HCT116 (cell line): ENCODE measurements at regions not wholly inside any gene's neighbourhood (a gene's known extent, or its start where the extent isn't known, plus 50 kb on each side); places are given as distances from the start of the nearest gene placed in this dataset.

Experiments used
- ATAC-seq: fragments of 200-7000 bp; cut with Tn5 transposase; 2 replicates; pipeline ENCODE4 v1.9.1; 2020; ENCODE audit warnings: mild to moderate bottlenecking, moderate library complexity
- BruUV-seq: library from RNA; stranded (reverse); fragments of 400-500 nt; replicated peaks from 2 replicates; lab custom pipeline; 2021; lab: Mats Ljungman, UMichigan
- CTCF ChIA-PET: fragments of 300-600 bp; sonication (Branson Sonifier 250); formaldehyde crosslinking; loops from one replicate; lab custom pipeline; 2021; ENCODE audit warnings: antibody characterized with exemption; lab: Charles Lee
- POLR2A ChIA-PET: fragments of 300-600, 350-600 bp; sonication (Branson Sonifier 250); formaldehyde crosslinking; loops from one replicate; lab custom pipeline; 2021; ENCODE audit warnings: antibody characterized with exemption; lab: Charles Lee
- RAD21 ChIA-PET, 2 experiments: fragments of 300-600 bp; sonication (Branson Sonifier 250); formaldehyde crosslinking; loops; one replicate each; lab custom pipeline; 2023; ENCODE audit warnings: low total read pairs in 2 of 2; ENCODE audit not compliant: uncharacterized antibody in 2 of 2, unreplicated experiment in 2 of 2, low non-redundant PET in 1 of 2; lab: Charles Lee
- DNase-seq: peaks from one replicate; pipeline ENCODE4 v3.0.0-alpha.2; 2010; ENCODE audit warnings: low read depth, low spot score
- H2AFZ ChIP-seq: fragments of 200-600 bp; shearing (Covaris generic), sonication (generic); 2 replicates; pipeline ENCODE4 v1.6.1; 2017; ENCODE audit warnings: low read depth, mixed run types, mixed read lengths, antibody characterized with exemption, low read length; ENCODE audit not compliant: poor library complexity, severe bottlenecking
- H3K27ac ChIP-seq: 2 replicates; pipeline ENCODE4 v1.5.1; 2012; ENCODE audit warnings: low read depth, low read length
- H3K27me3 ChIP-seq: fragments of 200-600 bp; sonication (generic); 2 replicates; pipeline ENCODE4 v1.6.1; 2016; ENCODE audit warnings: mixed run types, low read length, mixed read lengths; ENCODE audit not compliant: insufficient read depth
- H3K36me3 ChIP-seq, 2 experiments: fragments of 200-500 bp in 1 of 2; fragments of 200-600 bp in 1 of 2; sonication (Bioruptor generic) in 1 of 2; sonication (generic) in 1 of 2; 2 replicates each; pipeline versions ENCODE4 v1.5.1 to v1.6.1; 2014 to 2016; ENCODE audit warnings: low read length in 2 of 2, inconsistent platforms in 1 of 2, mixed read lengths in 1 of 2, mixed run types in 1 of 2; ENCODE audit not compliant: insufficient read depth in 2 of 2, control insufficient read depth in 1 of 2
- H3K4me1 ChIP-seq, 2 experiments: fragments of 200-600 bp in 1 of 2; sonication (generic) in 1 of 2; 2 replicates each; pipeline versions ENCODE4 v1.5.1 to v1.6.1; 2012 to 2017; ENCODE audit warnings: low read length in 2 of 2, inconsistent platforms in 1 of 2, mild to moderate bottlenecking in 1 of 2, mixed read lengths in 1 of 2, mixed run types in 1 of 2, moderate library complexity in 1 of 2; ENCODE audit not compliant: insufficient read depth in 2 of 2, control insufficient read depth in 1 of 2
- H3K4me2 ChIP-seq: fragments of 200-600 bp; sonication (generic); 2 replicates; pipeline ENCODE4 v1.6.1; 2017; ENCODE audit warnings: mixed run types, low read length, mixed read lengths
- H3K4me3 ChIP-seq, 2 experiments: fragments of 200-600 bp in 1 of 2; sonication (generic) in 1 of 2; replicated peaks in 1 of 2; 2 replicates each; pipeline ENCODE4 v1.5.1; 2011 to 2016; ENCODE audit warnings: low read length in 2 of 2, control low read depth in 1 of 2, low read depth in 1 of 2, mild to moderate bottlenecking in 1 of 2, mixed read lengths in 1 of 2, mixed run types in 1 of 2
- H3K79me2 ChIP-seq: fragments of 200-600 bp; sonication (generic); 2 replicates; pipeline ENCODE4 v1.6.1; 2017; ENCODE audit warnings: mild to moderate bottlenecking, mixed run types, low read length, moderate library complexity, mixed read lengths; ENCODE audit not compliant: insufficient read depth
- H3K9ac ChIP-seq: fragments of 200-600 bp; sonication (generic); 2 replicates; pipeline ENCODE4 v1.6.1; 2016; ENCODE audit warnings: low read length, mixed read lengths
- H3K9me2 ChIP-seq: fragments of 200-600 bp; sonication (generic), shearing (Covaris generic); 2 replicates; pipeline ENCODE4 v1.6.1; 2017; ENCODE audit warnings: mixed run types, mild to moderate bottlenecking, moderate library complexity; ENCODE audit not compliant: insufficient read depth
- H3K9me3 ChIP-seq, 2 experiments: fragments of 200-500 bp in 1 of 2; fragments of 200-600 bp in 1 of 2; sonication (Bioruptor generic) in 1 of 2; sonication (generic) in 1 of 2; 2 replicates each; pipeline ENCODE4 v1.6.1; 2014 to 2017; ENCODE audit warnings: low read length in 2 of 2, mixed read lengths in 2 of 2, inconsistent platforms in 1 of 2, low read depth in 1 of 2, mild to moderate bottlenecking in 1 of 2, mixed run types in 1 of 2, moderate library complexity in 1 of 2; ENCODE audit not compliant: control insufficient read depth in 1 of 2, insufficient read depth in 1 of 2
- H4K20me1 ChIP-seq: fragments of 200-600 bp; sonication (generic), shearing (Covaris generic); 2 replicates; pipeline ENCODE4 v1.6.1; 2017; ENCODE audit warnings: mixed run types, mild to moderate bottlenecking, moderate library complexity; ENCODE audit not compliant: insufficient read depth
- EGR1 ChIP-seq: IDR thresholded peaks from 2 replicates; pipeline ENCODE4 v1.6.1; 2012; ENCODE audit warnings: low read depth
- ELF1 ChIP-seq: IDR thresholded peaks from 2 replicates; pipeline ENCODE4 v1.6.1; 2012; ENCODE audit warnings: low read depth, borderline replicate concordance
- POLR2A ChIP-seq: IDR thresholded peaks from 2 replicates; pipeline ENCODE4 v1.7.0; 2011; ENCODE audit warnings: borderline replicate concordance; ENCODE audit not compliant: insufficient read depth, insufficient read length; ENCODE audit errors: extremely low read depth
- POLR2AphosphoS5 ChIP-seq: IDR thresholded peaks from 2 replicates; pipeline ENCODE4 v1.6.1; 2011; ENCODE audit warnings: mild to moderate bottlenecking, low read depth, low read length, moderate library complexity
- RAD21 ChIP-seq: IDR thresholded peaks from 2 replicates; pipeline ENCODE4 v1.6.1; 2012; ENCODE audit warnings: low read depth, mild to moderate bottlenecking
- YY1 ChIP-seq: IDR thresholded peaks from 2 replicates; pipeline ENCODE4 v1.6.1; 2011; ENCODE audit warnings: low read length, low read depth, moderate library complexity, mild to moderate bottlenecking; ENCODE audit not compliant: insufficient replicate concordance; ENCODE audit errors: extremely low read depth
- ZFX ChIP-seq: fragments of 450-650 bp; IDR thresholded peaks from 2 replicates; pipeline ENCODE4 v1.6.1; 2017
- intact Hi-C: fragments of 100-400 bp; cut with micrococcal nuclease; formaldehyde crosslinking; loops from 2 replicates; pipeline ENCODE4 v1.10.0; 2022
- TF ChIP-seq, protein P1 (sequence below): IDR thresholded peaks from 2 replicates; pipeline ENCODE4 v1.6.1; 2012; ENCODE audit warnings: low read depth

- TF ChIP-seq, protein P1, sequence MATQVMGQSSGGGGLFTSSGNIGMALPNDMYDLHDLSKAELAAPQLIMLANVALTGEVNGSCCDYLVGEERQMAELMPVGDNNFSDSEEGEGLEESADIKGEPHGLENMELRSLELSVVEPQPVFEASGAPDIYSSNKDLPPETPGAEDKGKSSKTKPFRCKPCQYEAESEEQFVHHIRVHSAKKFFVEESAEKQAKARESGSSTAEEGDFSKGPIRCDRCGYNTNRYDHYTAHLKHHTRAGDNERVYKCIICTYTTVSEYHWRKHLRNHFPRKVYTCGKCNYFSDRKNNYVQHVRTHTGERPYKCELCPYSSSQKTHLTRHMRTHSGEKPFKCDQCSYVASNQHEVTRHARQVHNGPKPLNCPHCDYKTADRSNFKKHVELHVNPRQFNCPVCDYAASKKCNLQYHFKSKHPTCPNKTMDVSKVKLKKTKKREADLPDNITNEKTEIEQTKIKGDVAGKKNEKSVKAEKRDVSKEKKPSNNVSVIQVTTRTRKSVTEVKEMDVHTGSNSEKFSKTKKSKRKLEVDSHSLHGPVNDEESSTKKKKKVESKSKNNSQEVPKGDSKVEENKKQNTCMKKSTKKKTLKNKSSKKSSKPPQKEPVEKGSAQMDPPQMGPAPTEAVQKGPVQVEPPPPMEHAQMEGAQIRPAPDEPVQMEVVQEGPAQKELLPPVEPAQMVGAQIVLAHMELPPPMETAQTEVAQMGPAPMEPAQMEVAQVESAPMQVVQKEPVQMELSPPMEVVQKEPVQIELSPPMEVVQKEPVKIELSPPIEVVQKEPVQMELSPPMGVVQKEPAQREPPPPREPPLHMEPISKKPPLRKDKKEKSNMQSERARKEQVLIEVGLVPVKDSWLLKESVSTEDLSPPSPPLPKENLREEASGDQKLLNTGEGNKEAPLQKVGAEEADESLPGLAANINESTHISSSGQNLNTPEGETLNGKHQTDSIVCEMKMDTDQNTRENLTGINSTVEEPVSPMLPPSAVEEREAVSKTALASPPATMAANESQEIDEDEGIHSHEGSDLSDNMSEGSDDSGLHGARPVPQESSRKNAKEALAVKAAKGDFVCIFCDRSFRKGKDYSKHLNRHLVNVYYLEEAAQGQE: no peak
These were observed 116.1 kb upstream of the DOCK10 start (continued) for GRCh38 chr2:225158360-225158759.

DNA sequence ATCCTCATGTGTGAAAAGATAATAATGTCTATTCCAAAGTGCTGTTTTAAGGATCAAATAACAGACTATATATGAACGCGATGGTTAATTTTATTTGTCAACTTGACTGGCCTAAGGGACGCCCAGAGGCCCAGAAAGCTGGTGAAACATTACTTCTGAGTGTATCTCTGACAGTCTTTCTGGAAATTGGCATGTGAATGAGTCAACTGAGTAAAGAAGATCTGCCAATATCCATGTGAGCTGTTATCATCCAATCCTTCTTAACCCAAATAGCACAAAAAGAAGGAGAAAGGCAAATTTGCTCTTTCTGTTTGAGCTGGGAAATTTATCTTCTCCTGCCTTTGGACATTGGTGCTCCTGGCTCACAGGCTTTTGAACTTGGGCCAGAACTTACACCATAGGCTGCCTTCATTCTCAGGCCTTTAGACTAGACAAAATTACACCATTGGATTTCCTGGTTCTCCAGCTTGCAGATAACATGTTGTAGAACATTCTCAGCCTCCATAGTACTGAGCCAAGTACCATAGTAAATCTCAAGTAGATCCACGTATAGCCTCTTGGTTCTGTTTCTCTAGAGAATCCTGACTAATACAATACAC lies 114.7 kb upstream of the DOCK10 start:
- intact Hi-C loops: no loop called here
- ATAC-seq (no peak), DNase-seq (no peak)
- Histone ChIP-seq H3K9me2 (no peaks in the 10 kb centered on the region; the same call in 1 of the 2 replicates), H3K4me1 (no peaks in the 10 kb centered on the region), H3K27me3 (no peaks in the 10 kb centered on the region), H3K4me3 (no peak overlapping the region), H3K9me3 (no peaks in the 10 kb centered on the region), H3K4me2 (no peak overlapping the region), H3K27ac (no peak overlapping the region), H3K9ac (no peak overlapping the region), H2AFZ (no peak overlapping the region), H3K79me2 (no peaks in the 10 kb centered on the region), H4K20me1 (no peaks in the 10 kb centered on the region), H3K36me3 (no peaks in the 10 kb centered on the region)
- ChIA-PET CTCF (no interaction called here), POLR2A (no interaction called here), RAD21 (no interaction called here)
- BruUV-seq: no TSS peak
- TF ChIP-seq ZFX: no peak
- no peak for TF ChIP-seq RAD21
- TF ChIP-seq, protein P1: no peak
- no peak for TF ChIP-seq ELF1
- no peak for TF ChIP-seq EGR1
- no peak for TF ChIP-seq POLR2AphosphoS5
- no peak for TF ChIP-seq YY1
- no peak for TF ChIP-seq POLR2A
